Endothelial cell (in vitro differentiated cells): ENCODE measurements at regions not wholly inside any gene's neighbourhood (a gene's known extent, or its start where the extent isn't known, plus 50 kb on each side); places are given as distances from the start of the nearest gene placed in this dataset.

Experiments
- DNase-seq: peaks from one replicate; pipeline ENCODE4 v3.0.0; 2021; ENCODE audit warnings: low spot score
- H3K27ac Mint-ChIP-seq: one replicate; pipeline ENCODE4 v1.8.0; 2021; ENCODE audit warnings: mixed read lengths, inconsistent platforms; ENCODE audit not compliant: unreplicated experiment
- H3K27me3 Mint-ChIP-seq: one replicate; pipeline ENCODE4 v1.8.0; 2021; ENCODE audit warnings: mild to moderate bottlenecking, moderate library complexity, mixed read lengths, inconsistent platforms; ENCODE audit not compliant: unreplicated experiment
- H3K36me3 Mint-ChIP-seq: one replicate; pipeline ENCODE4 v1.8.0; 2021; ENCODE audit warnings: mild to moderate bottlenecking, low read depth, mixed read lengths, inconsistent platforms; ENCODE audit not compliant: unreplicated experiment
- H3K4me1 Mint-ChIP-seq: one replicate; pipeline ENCODE4 v1.8.0; 2021; ENCODE audit warnings: mild to moderate bottlenecking, mixed read lengths, inconsistent platforms; ENCODE audit not compliant: unreplicated experiment
- H3K4me3 Mint-ChIP-seq: one replicate; pipeline ENCODE4 v1.8.0; 2021; ENCODE audit warnings: mild to moderate bottlenecking, mixed read lengths, inconsistent platforms; ENCODE audit not compliant: unreplicated experiment
- H3K9me3 Mint-ChIP-seq: one replicate; pipeline ENCODE4 v1.8.0; 2021; ENCODE audit warnings: mixed read lengths, inconsistent platforms; ENCODE audit not compliant: unreplicated experiment
- CTCF ChIP-seq: fragments of 200-600 bp; sonication (generic); IDR thresholded peaks from one replicate; pipeline ENCODE4 v1.5.0; 2021; ENCODE audit warnings: antibody characterized with exemption; ENCODE audit not compliant: unreplicated experiment

GRCh38 chr6:100088009-100088408 lies 94.0 kb upstream of the MCHR2 start:
- Mint-ChIP-seq H3K36me3 (no peaks in the 10 kb centered on the region), H3K4me3 (no peak overlapping the region), H3K9me3 (no peaks in the 10 kb centered on the region), H3K27ac (no peak overlapping the region), H3K27me3 (no peaks in the 10 kb centered on the region), H3K4me1 (no peaks in the 10 kb centered on the region)
- DNase-seq = no peak
- TF ChIP-seq CTCF = no peak

DNA sequence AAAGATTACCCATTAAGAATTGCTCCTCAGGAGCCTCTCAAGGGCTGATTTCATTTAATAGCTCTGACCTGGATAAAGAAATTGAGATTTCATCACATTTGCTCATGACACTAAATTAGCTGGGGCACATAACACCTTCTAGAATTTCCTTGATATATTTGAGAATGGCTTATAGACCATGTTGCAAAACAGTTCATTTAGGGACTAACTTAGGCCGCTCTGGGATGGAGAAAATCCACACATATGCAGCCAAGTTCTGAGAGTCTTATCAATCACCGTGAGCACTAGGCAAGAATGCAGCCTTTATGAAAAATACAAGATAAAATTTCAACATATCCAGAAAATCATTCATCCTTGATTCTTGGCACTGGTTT lies 91.0 kb upstream of the MCHR2 start:
- H3K36me3 Mint-ChIP-seq = no peaks in the 10 kb centered on the region
- H3K4me1 Mint-ChIP-seq = no peaks in the 10 kb centered on the region
- no peak overlapping the region for H3K4me3 Mint-ChIP-seq
- no peak for TF ChIP-seq CTCF
- no peak overlapping the region for H3K27ac Mint-ChIP-seq
- no peak for DNase-seq
- H3K27me3 Mint-ChIP-seq = no peaks in the 10 kb centered on the region
- H3K9me3 Mint-ChIP-seq = no peaks in the 10 kb centered on the region

- H3K27ac Mint-ChIP-seq = no peak overlapping the region
- H3K4me1 Mint-ChIP-seq = no peaks in the 10 kb centered on the region
- no peaks in the 10 kb centered on the region for H3K27me3 Mint-ChIP-seq
- TF ChIP-seq CTCF = no peak
- no peak for DNase-seq
- no peaks in the 10 kb centered on the region for H3K9me3 Mint-ChIP-seq
- H3K36me3 Mint-ChIP-seq = no peaks in the 10 kb centered on the region
- no peak overlapping the region for H3K4me3 Mint-ChIP-seq
Observed at GRCh38 chr6:100084316-100084990, 90.4 kb upstream of the MCHR2 start.

DNA sequence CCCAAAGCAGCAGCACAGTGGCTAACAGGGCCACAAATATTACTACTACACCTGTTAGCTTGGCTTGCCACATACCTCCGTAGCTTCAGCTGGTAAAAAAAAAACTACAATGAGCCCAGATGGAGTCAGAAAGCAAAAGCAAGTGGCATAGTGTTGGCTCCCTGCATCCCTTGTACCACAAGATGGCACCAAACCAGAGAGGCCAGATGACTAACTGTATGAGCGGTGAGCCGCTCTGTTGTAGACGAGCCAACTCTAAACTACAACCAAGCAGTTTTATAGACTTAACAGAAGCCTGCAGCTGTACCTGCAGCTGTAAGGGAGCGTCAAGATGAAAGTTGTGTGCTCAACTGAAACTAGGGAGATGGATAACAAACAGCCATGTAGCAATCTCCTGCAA lies 84.5 kb upstream of the MCHR2 start:
- Mint-ChIP-seq H3K9me3 (no peaks in the 10 kb centered on the region), H3K27ac (no peak overlapping the region), H3K27me3 (peaks cover 1% of the 10 kb centered on the region), H3K4me1 (no peaks in the 10 kb centered on the region), H3K4me3 (no peak overlapping the region), H3K36me3 (no peaks in the 10 kb centered on the region)
- peak; percentile 7 for DNase-seq
- TF ChIP-seq CTCF = no peak

- Mint-ChIP-seq H3K4me1 (no peaks in the 10 kb centered on the region), H3K27ac (no peak overlapping the region), H3K36me3 (no peaks in the 10 kb centered on the region), H3K27me3 (no peaks in the 10 kb centered on the region), H3K9me3 (no peaks in the 10 kb centered on the region), H3K4me3 (no peak overlapping the region)
- no peak for DNase-seq
- no peak for TF ChIP-seq CTCF
Observed at GRCh38 chr6:100065348-100065747, 71.3 kb upstream of the MCHR2 start.
